B cell (primary cell): ENCODE measurements at regions not wholly inside any gene's neighbourhood (a gene's known extent, or its start where the extent isn't known, plus 50 kb on each side); places are given as distances from the start of the nearest gene placed in this dataset.

ENCODE experiments used
- ATAC-seq: fragments of 200-7000 bp; cut with Tn5 transposase; one replicate; pipeline ENCODE4 v1.10.0; 2021; ENCODE audit warnings: low read depth, mild to moderate bottlenecking, moderate number of reproducible peaks, moderate library complexity
- CTCF ChIA-PET: fragments of 350-600 bp; sonication (Branson Sonifier 250); formaldehyde crosslinking; loops from one replicate; lab custom pipeline; 2021; ENCODE audit warnings: antibody characterized with exemption, inconsistent platforms; lab: Charles Lee
- POLR2A ChIA-PET: fragments of 350-600 bp; sonication (Branson Sonifier 250); formaldehyde crosslinking; loops from one replicate; lab custom pipeline; 2021; ENCODE audit warnings: antibody characterized with exemption; lab: Charles Lee
- DNase-seq: peaks from one replicate; pipeline ENCODE4 v3.0.0; 2013
- H2AFZ ChIP-seq: 2 replicates; pipeline ENCODE4 v1.6.1; 2012; ENCODE audit warnings: mild to moderate bottlenecking, low read depth, low read length; ENCODE audit not compliant: insufficient read depth, poor library complexity, severe bottlenecking
- H3K27ac ChIP-seq, 2 donors: 1 replicate in 1 of 2; 2 replicates in 1 of 2; pipeline ENCODE4 v1.5.1; 2012 to 2013; ENCODE audit warnings: low read length in 2 of 2, mild to moderate bottlenecking in 2 of 2, moderate library complexity in 1 of 2
- H3K27me3 ChIP-seq, 4 experiments: fragments of 200-600 bp in 1 of 4; sonication (generic) in 1 of 4; replicated peaks in 1 of 4; 1 replicate in 2 of 4; 2 replicates in 2 of 4; pipeline versions ENCODE4 v1.6.1 to v1.7.0; 2013 to 2016; ENCODE audit warnings: low read length in 3 of 4, mild to moderate bottlenecking in 2 of 4, mixed read lengths in 1 of 4, moderate library complexity in 1 of 4; ENCODE audit not compliant: insufficient read depth in 4 of 4, control insufficient read depth in 3 of 4; ENCODE audit errors: control extremely low read depth in 1 of 4
- H3K36me3 ChIP-seq, 2 experiments: replicated peaks in 1 of 2; 1 replicate in 1 of 2; 2 replicates in 1 of 2; pipeline versions ENCODE4 v1.6.1 to v1.7.1; 2013; ENCODE audit warnings: low read length in 1 of 2; ENCODE audit not compliant: insufficient read depth in 2 of 2, control insufficient read depth in 1 of 2; ENCODE audit errors: control extremely low read depth in 1 of 2, extremely low read depth in 1 of 2
- H3K4me1 ChIP-seq, 2 donors: fragments of 200-600 bp in 1 of 2; sonication (generic) in 1 of 2; 1 replicate in 1 of 2; 2 replicates in 1 of 2; pipeline versions ENCODE4 v1.5.1 to v1.6.1; 2013 to 2017; ENCODE audit warnings: low read length in 2 of 2; ENCODE audit not compliant: control insufficient read depth in 2 of 2, insufficient read depth in 2 of 2
- H3K4me2 ChIP-seq: replicated peaks from 2 replicates; pipeline ENCODE3; 2012; ENCODE audit warnings: mild to moderate bottlenecking, low read depth, low read length; ENCODE audit not compliant: poor library complexity, severe bottlenecking
- H3K4me3 ChIP-seq, 5 experiments: fragments of 200-600 bp in 1 of 5; sonication (generic) in 1 of 5; 1 replicate in 3 of 5; 2 replicates in 2 of 5; pipeline versions ENCODE4 v1.5.1 to v1.7.0; 2011 to 2016; ENCODE audit warnings: low read length in 4 of 5, mild to moderate bottlenecking in 4 of 5, low read depth in 2 of 5, control low read depth in 1 of 5, moderate library complexity in 1 of 5; ENCODE audit not compliant: insufficient read depth in 1 of 5; ENCODE audit errors: control extremely low read depth in 1 of 5, extremely low read depth in 1 of 5
- H3K79me2 ChIP-seq: fragments of 200-600 bp; sonication (generic); one replicate; pipeline ENCODE4 v1.6.0; 2016; ENCODE audit warnings: low read length; ENCODE audit not compliant: control insufficient read depth, insufficient read depth
- H3K9ac ChIP-seq: fragments of 200-600 bp; sonication (generic); 2 replicates; pipeline ENCODE4 v1.6.1; 2017; ENCODE audit warnings: mild to moderate bottlenecking, low read length, moderate library complexity
- H3K9me3 ChIP-seq, 3 donors: one replicate each; pipeline versions ENCODE4 v1.6.1 to v1.7.1; 2013; ENCODE audit warnings: low read length in 2 of 3; ENCODE audit not compliant: control insufficient read depth in 2 of 3, insufficient read depth in 1 of 3; ENCODE audit errors: control extremely low read depth in 1 of 3
- H4K20me1 ChIP-seq: 2 replicates; pipeline ENCODE4 v1.6.0; 2012; ENCODE audit warnings: mild to moderate bottlenecking, low read length; ENCODE audit not compliant: insufficient read depth, control insufficient read depth, poor library complexity, severe bottlenecking
- H3K27ac Mint-ChIP-seq: one replicate; pipeline ENCODE4 v1.8.0; 2021; ENCODE audit warnings: mixed read lengths
- H3K27me3 Mint-ChIP-seq: one replicate; pipeline ENCODE4 v1.8.0; 2021; ENCODE audit warnings: mixed read lengths
- H3K4me1 Mint-ChIP-seq: one replicate; pipeline ENCODE4 v1.8.0; 2021; ENCODE audit warnings: mixed read lengths
- H3K4me3 Mint-ChIP-seq: one replicate; pipeline ENCODE4 v1.8.0; 2021; ENCODE audit warnings: mixed read lengths
- H3K9me3 Mint-ChIP-seq: one replicate; pipeline ENCODE4 v1.8.0; 2022; ENCODE audit warnings: mixed read lengths; ENCODE audit not compliant: insufficient read depth
- CTCF ChIP-seq: fragments of 200-600 bp; IDR thresholded peaks from one replicate; pipeline ENCODE4 v1.8.0; 2022; ENCODE audit warnings: antibody characterized with exemption, mild to moderate bottlenecking
- EZH2 ChIP-seq: IDR thresholded peaks from 2 replicates; pipeline ENCODE4 v1.6.1; 2012; ENCODE audit warnings: borderline replicate concordance, low read depth, mild to moderate bottlenecking, moderate library complexity, low read length; ENCODE audit not compliant: insufficient read depth, poor library complexity, severe bottlenecking
- WGBS: methylation state at CpG from one replicate; pipeline ENCODE4 v1.1.5; 2013; ENCODE audit warnings: missing lambda C conversion rate; ENCODE audit not compliant: insufficient coverage; 5-methylcytosine and 5-hydroxymethylcytosine counted together
- intact Hi-C: fragments of 100-400 bp; cut with micrococcal nuclease; formaldehyde crosslinking; loops from one replicate; pipeline ENCODE4 v1.10.0; 2022

- no peaks in the 10 kb centered on the region for H3K4me1 ChIP-seq
- no peaks in the 10 kb centered on the region for H3K27me3 Mint-ChIP-seq
- no peak overlapping the region for H3K4me3 ChIP-seq
- no peak overlapping the region for H3K27ac Mint-ChIP-seq
- ChIA-PET POLR2A (no interaction called here), CTCF (no interaction called here)
- TF ChIP-seq EZH2 (no peak), CTCF (no peak)
- no peaks in the 10 kb centered on the region for H3K4me1 Mint-ChIP-seq
- no peaks in the 10 kb centered on the region for H3K9me3 ChIP-seq
- no peaks in the 10 kb centered on the region for H4K20me1 ChIP-seq
- ATAC-seq (no peak), DNase-seq (no peak)
- no peaks in the 10 kb centered on the region for H3K36me3 ChIP-seq
- intact Hi-C loops, result no loop called here
- H3K4me2 ChIP-seq, result no peak overlapping the region
- H3K9ac ChIP-seq, result no peak overlapping the region
- no peaks in the 10 kb centered on the region for H3K79me2 ChIP-seq
- H3K9me3 Mint-ChIP-seq, result peaks cover 3% of the 10 kb centered on the region
- no peaks in the 10 kb centered on the region for H3K27me3 ChIP-seq
- H2AFZ ChIP-seq, result no peak overlapping the region
- H3K27ac ChIP-seq, result no peak overlapping the region
- H3K4me3 Mint-ChIP-seq, result no peak overlapping the region
Measured at GRCh38 chr3:30277494-30277893, 328.9 kb upstream of the TGFBR2 start.

DNA sequence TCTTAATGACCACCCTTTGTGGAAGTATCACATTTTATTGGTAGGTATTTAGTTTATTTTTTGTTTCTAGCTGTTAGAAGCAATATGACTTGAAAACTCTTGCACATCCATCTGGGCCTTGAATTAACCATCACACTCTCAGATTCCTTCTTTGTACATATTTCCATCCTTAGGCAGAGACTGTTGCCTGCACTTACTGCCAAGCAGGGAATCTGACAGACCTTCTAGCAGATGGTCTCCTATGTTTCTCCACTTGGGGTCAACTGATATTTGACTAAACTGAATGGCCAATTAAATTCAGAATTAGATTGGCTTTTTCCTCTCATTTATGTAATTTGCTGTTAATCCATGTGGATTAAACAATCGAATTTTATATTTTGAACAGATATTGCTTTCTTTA lies 324.9 kb upstream of the TGFBR2 start:
- POLR2A ChIA-PET, result interaction anchor here (0.7 kb wide), 1 partner anchor 327 kb away, joined by 3 read pairs; no protein-coding TSS in a partner anchor
- Histone ChIP-seq H3K4me1 (no peaks in the 10 kb centered on the region), H4K20me1 (no peaks in the 10 kb centered on the region), H3K4me3 (no peak overlapping the region), H3K9me3 (no peaks in the 10 kb centered on the region), H3K36me3 (no peaks in the 10 kb centered on the region), H3K27me3 (no peaks in the 10 kb centered on the region), H3K27ac (no peak overlapping the region), H3K9ac (no peak overlapping the region), H3K4me2 (no peak overlapping the region), H2AFZ (no peak overlapping the region), H3K79me2 (no peaks in the 10 kb centered on the region)
- no peaks in the 10 kb centered on the region for H3K4me1 Mint-ChIP-seq
- DNase-seq (no peak), ATAC-seq (no peak)
- no peak overlapping the region for H3K4me3 Mint-ChIP-seq
- TF ChIP-seq EZH2 (no peak), CTCF (no peak)
- CTCF ChIA-PET, result no interaction called here
- peaks cover 3% of the 10 kb centered on the region for H3K9me3 Mint-ChIP-seq
- H3K27ac Mint-ChIP-seq, result no peak overlapping the region
- intact Hi-C loops, result no loop called here
- H3K27me3 Mint-ChIP-seq, result no peaks in the 10 kb centered on the region
- WGBS, result no CpG with 5 or more reads among the region's 1 CpG
